ENCODE measurements at regions not wholly inside any gene's neighbourhood (a gene's known extent, or its start where the extent isn't known, plus 50 kb on each side); places are given as distances from the start of the nearest gene placed in this dataset.

DNA sequence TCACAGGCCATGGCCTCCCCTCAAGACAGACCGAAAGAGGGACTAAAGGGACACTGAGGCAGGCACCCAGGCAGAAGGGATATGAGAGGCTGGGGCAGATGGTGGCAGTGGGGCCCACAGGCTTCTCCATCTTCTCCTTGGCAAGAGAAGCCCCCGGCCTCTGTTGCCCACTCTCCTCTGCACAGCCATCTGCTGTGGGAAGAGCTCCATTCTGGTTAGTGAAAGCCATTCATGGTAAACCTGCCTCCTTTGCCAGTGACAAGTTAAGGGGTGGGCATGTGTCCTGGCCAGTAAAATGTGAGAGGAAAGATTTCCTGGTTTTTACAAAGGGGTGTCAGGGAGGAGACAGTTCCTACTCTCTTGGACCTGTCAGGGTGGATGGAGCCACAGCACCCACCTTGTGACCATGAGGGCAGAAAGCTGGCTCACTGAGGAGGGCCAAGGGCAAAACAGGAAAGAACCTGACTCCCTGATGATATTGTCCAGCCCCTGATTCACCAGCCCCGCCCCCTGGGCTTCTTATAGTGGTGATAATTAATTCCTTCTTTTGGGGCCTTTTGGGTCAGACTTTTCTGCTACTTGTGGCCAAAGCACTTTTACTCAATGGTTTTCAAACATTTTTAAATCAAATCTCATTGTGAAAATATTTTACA lies 130.4 kb upstream of the SMAD3 start:
- TF ChIP-seq POLR2A (IDR thresholded peaks at IDR 0.05) (no peak), EP300 (IDR thresholded peaks at IDR 0.05) (no peak)
- TF ChIP-seq, protein P1, sequence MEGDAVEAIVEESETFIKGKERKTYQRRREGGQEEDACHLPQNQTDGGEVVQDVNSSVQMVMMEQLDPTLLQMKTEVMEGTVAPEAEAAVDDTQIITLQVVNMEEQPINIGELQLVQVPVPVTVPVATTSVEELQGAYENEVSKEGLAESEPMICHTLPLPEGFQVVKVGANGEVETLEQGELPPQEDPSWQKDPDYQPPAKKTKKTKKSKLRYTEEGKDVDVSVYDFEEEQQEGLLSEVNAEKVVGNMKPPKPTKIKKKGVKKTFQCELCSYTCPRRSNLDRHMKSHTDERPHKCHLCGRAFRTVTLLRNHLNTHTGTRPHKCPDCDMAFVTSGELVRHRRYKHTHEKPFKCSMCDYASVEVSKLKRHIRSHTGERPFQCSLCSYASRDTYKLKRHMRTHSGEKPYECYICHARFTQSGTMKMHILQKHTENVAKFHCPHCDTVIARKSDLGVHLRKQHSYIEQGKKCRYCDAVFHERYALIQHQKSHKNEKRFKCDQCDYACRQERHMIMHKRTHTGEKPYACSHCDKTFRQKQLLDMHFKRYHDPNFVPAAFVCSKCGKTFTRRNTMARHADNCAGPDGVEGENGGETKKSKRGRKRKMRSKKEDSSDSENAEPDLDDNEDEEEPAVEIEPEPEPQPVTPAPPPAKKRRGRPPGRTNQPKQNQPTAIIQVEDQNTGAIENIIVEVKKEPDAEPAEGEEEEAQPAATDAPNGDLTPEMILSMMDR (IDR thresholded peaks at IDR 0.05) = no peak
